Peyer's patch (tissue), 4 donors: ENCODE measurements at regions not wholly inside any gene's neighbourhood (a gene's known extent, or its start where the extent isn't known, plus 50 kb on each side); places are given as distances from the start of the nearest gene placed in this dataset.

Experiments used
- DNase-seq, 3 donors: peaks; one replicate each; pipeline ENCODE4 v3.0.0-alpha.2; 2017 to 2019
- H3K27ac ChIP-seq, 4 donors: fragments of 200-600 bp; sonication (generic); one replicate each; pipeline ENCODE4 v1.5.1; 2016 to 2019
- H3K27me3 ChIP-seq, 2 donors: fragments of 200-600 bp; sonication (generic); one replicate each; pipeline ENCODE4 v1.5.1; 2019
- H3K36me3 ChIP-seq, 3 donors: fragments of 200-600 bp; sonication (generic); one replicate each; pipeline ENCODE4 v1.5.1; 2016 to 2019
- H3K4me1 ChIP-seq, 4 donors: fragments of 200-600 bp; sonication (generic); one replicate each; pipeline ENCODE4 v1.5.1; 2016 to 2019
- H3K4me3 ChIP-seq, 4 donors: fragments of 200-600 bp; sonication (generic); 1 replicate in 3 of 4; 2 replicates in 1 of 4; pipeline ENCODE4 v1.5.1; 2016 to 2019; ENCODE audit warnings: mild to moderate bottlenecking in 1 of 4
- H3K9me3 ChIP-seq, 4 donors: fragments of 200-600 bp; sonication (generic); one replicate each; pipeline ENCODE4 v1.5.1; 2016 to 2019; ENCODE audit warnings: mild to moderate bottlenecking in 1 of 4
- CTCF ChIP-seq, 6 experiments: fragments of 450-650 bp in 4 of 6; fragments of 200-600 bp in 2 of 6; sonication (generic) in 1 of 6; IDR thresholded peaks; one replicate each; pipeline ENCODE4 v1.5.1; 2017 to 2019; ENCODE audit warnings: antibody characterized with exemption in 6 of 6, mild to moderate bottlenecking in 3 of 6, moderate library complexity in 1 of 6
- POLR2A ChIP-seq, 2 donors: fragments of 450-650 bp; IDR thresholded peaks; one replicate each; pipeline ENCODE4 v1.5.1; 2017; ENCODE audit warnings: antibody characterized with exemption in 2 of 2, mild to moderate bottlenecking in 2 of 2, moderate library complexity in 2 of 2

- no peak overlapping the region for H3K4me3 ChIP-seq
- H3K9me3 ChIP-seq, result no peaks in the 10 kb centered on the region
- no peaks in the 10 kb centered on the region for H3K27me3 ChIP-seq
- no peak for TF ChIP-seq POLR2A (IDR thresholded peaks at IDR 0.05)
- TF ChIP-seq CTCF (IDR thresholded peaks at IDR 0.05), result no peak
- H3K4me1 ChIP-seq, result no peaks in the 10 kb centered on the region
- no peaks in the 10 kb centered on the region for H3K36me3 ChIP-seq
- no peak overlapping the region for H3K27ac ChIP-seq
- DNase-seq, result no peak
Observed at GRCh38 chr13:106205871-106206270, 329.6 kb downstream of the EFNB2 start.

DNA sequence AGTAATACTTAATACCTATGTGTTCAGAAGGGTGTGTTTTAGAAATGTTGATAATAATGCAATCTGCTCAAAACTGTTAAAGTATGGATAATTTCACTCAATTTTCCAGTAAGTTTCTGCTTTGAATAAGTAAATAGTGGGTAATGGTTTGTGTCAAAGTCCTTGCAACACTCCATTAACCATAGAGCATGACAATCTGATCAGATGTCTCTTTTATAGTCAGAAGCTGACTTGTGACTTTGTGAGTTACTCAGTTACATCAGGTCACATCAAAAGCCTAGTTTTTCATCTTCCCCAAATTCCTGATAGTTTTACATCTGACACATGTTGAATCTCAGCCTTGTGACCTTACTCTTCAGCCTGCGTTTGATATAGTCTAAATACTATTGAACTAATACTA lies 338.0 kb downstream of the EFNB2 start:
- H3K27ac ChIP-seq, result no peak overlapping the region

GRCh38 chr13:106187501-106188095 lies 347.9 kb downstream of the EFNB2 start:
- H3K27me3 ChIP-seq, result no peaks in the 10 kb centered on the region
- no peak for DNase-seq
- no peaks in the 10 kb centered on the region for H3K9me3 ChIP-seq
- H3K36me3 ChIP-seq, result no peaks in the 10 kb centered on the region
- H3K4me1 ChIP-seq, result no peaks in the 10 kb centered on the region
- TF ChIP-seq POLR2A (IDR thresholded peaks at IDR 0.05) (no peak), CTCF (IDR thresholded peaks at IDR 0.05) (no peak)
- no peak overlapping the region for H3K4me3 ChIP-seq
- H3K27ac ChIP-seq, result no peak overlapping the region

More for the DNA sequence above, 338.0 kb downstream of the EFNB2 start:
- H3K4me3 ChIP-seq, result no peak overlapping the region
- TF ChIP-seq POLR2A (IDR thresholded peaks at IDR 0.05) (no peak), CTCF (IDR thresholded peaks at IDR 0.05) (no peak)
- no peak for DNase-seq
- no peaks in the 10 kb centered on the region for H3K4me1 ChIP-seq
- H3K27me3 ChIP-seq, result no peaks in the 10 kb centered on the region
- H3K36me3 ChIP-seq, result no peaks in the 10 kb centered on the region
- H3K9me3 ChIP-seq, result no peaks in the 10 kb centered on the region

DNA sequence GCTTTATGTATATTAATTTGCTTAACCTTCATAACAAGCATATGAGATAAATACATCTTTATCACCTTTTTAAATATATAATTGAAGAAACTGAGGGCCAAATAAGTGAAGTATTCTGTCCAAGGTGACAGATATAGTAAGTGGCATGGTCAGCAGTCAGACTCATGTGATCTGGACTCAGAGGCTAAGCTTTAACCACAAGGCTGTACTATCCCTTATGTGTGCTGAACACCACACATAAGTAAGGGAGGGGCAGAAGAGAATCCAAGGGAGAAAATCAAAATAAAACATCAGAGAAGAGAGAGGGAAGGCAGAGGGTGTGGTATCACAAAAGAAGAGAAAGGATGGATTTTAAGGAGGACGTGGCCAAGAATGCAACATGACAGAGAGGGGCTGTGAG lies 348.4 kb downstream of the EFNB2 start:
- Histone ChIP-seq H3K9me3 (no peaks in the 10 kb centered on the region), H3K4me1 (no peaks in the 10 kb centered on the region), H3K27me3 (no peaks in the 10 kb centered on the region), H3K36me3 (no peaks in the 10 kb centered on the region), H3K27ac (no peak overlapping the region), H3K4me3 (no peak overlapping the region)
- TF ChIP-seq CTCF (IDR thresholded peaks at IDR 0.05) (no peak), POLR2A (IDR thresholded peaks at IDR 0.05) (no peak)
- no peak for DNase-seq

- DNase-seq, result no peak
- H3K36me3 ChIP-seq, result no peaks in the 10 kb centered on the region
- H3K9me3 ChIP-seq, result no peaks in the 10 kb centered on the region
Observed at GRCh38 chr13:106186366-106187030, 349.0 kb downstream of the EFNB2 start.

More at GRCh38 chr13:106186366-106187030, 349.0 kb downstream of the EFNB2 start:
- H3K4me3 ChIP-seq, result no peak overlapping the region
- no peaks in the 10 kb centered on the region for H3K4me1 ChIP-seq
- H3K27ac ChIP-seq, result no peak overlapping the region
- TF ChIP-seq POLR2A (IDR thresholded peaks at IDR 0.05) (no peak), CTCF (IDR thresholded peaks at IDR 0.05) (no peak)
- H3K27me3 ChIP-seq, result no peaks in the 10 kb centered on the region
